ENCODE measurements at regions not wholly inside any gene's neighbourhood (a gene's known extent, or its start where the extent isn't known, plus 50 kb on each side); places are given as distances from the start of the nearest gene placed in this dataset.

GRCh38 chr13:85379991-85380390, 419.2 kb downstream of the SLITRK6 start:
- TF ChIP-seq POLR2AphosphoS5 (IDR thresholded peaks at IDR 0.05; ENCODE audit: low read depth) = no peak
- TF ChIP-seq CTCF (conservative IDR thresholded peaks at IDR 0.05; ENCODE audit: low read depth in 2 of 2) = no peak
- no peak for TF ChIP-seq EZH2 (IDR thresholded peaks at IDR 0.05; ENCODE audit: low read depth, unreplicated experiment)
- TF ChIP-seq, protein P1, sequence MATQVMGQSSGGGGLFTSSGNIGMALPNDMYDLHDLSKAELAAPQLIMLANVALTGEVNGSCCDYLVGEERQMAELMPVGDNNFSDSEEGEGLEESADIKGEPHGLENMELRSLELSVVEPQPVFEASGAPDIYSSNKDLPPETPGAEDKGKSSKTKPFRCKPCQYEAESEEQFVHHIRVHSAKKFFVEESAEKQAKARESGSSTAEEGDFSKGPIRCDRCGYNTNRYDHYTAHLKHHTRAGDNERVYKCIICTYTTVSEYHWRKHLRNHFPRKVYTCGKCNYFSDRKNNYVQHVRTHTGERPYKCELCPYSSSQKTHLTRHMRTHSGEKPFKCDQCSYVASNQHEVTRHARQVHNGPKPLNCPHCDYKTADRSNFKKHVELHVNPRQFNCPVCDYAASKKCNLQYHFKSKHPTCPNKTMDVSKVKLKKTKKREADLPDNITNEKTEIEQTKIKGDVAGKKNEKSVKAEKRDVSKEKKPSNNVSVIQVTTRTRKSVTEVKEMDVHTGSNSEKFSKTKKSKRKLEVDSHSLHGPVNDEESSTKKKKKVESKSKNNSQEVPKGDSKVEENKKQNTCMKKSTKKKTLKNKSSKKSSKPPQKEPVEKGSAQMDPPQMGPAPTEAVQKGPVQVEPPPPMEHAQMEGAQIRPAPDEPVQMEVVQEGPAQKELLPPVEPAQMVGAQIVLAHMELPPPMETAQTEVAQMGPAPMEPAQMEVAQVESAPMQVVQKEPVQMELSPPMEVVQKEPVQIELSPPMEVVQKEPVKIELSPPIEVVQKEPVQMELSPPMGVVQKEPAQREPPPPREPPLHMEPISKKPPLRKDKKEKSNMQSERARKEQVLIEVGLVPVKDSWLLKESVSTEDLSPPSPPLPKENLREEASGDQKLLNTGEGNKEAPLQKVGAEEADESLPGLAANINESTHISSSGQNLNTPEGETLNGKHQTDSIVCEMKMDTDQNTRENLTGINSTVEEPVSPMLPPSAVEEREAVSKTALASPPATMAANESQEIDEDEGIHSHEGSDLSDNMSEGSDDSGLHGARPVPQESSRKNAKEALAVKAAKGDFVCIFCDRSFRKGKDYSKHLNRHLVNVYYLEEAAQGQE (IDR thresholded peaks at IDR 0.05; ENCODE audit: unreplicated experiment) = no peak
- no peak for TF ChIP-seq EZH2phosphoT487 (IDR thresholded peaks at IDR 0.05; ENCODE audit: unreplicated experiment)
- no peak for TF ChIP-seq JUNB (IDR thresholded peaks at IDR 0.05; ENCODE audit: unreplicated experiment)
- TF ChIP-seq ZNF331 (CRISPR knock-in tag; IDR thresholded peaks at IDR 0.05; ENCODE audit: low read depth) = no peak
- TF ChIP-seq CREB1 (CRISPR knock-in tag; IDR thresholded peaks at IDR 0.05; ENCODE audit: low read depth) = no peak
- no peak for TF ChIP-seq ZNF114 (CRISPR knock-in tag; IDR thresholded peaks at IDR 0.05)
